ENCODE measurements at regions not wholly inside any gene's neighbourhood (a gene's known extent, or its start where the extent isn't known, plus 50 kb on each side); places are given as distances from the start of the nearest gene placed in this dataset.

GRCh38 chr10:130545122-130545521 lies 408.9 kb downstream of the GLRX3 start:
- Histone ChIP-seq H3K27me3 (ENCODE audit: control insufficient read depth, insufficient read depth, low read length) (no peaks in the 10 kb centered on the region), H3K14ac (replicated peaks; ENCODE audit: low read depth, low read length) (no peak overlapping the region), H3K9me3 (ENCODE audit: control insufficient read depth, insufficient read depth, low read length) (peaks cover 37% of the 10 kb centered on the region), H3K18ac (ENCODE audit: low read depth, low read length) (no peak overlapping the region), H3K9ac (ENCODE audit: low read depth, low read length) (no peak overlapping the region), H3K4me2 (ENCODE audit: low read depth, low read length) (no peak overlapping the region), H2AFZ (replicated peaks; ENCODE audit: low read length, poor library complexity) (no peak overlapping the region), H2BK15ac (ENCODE audit: low read depth, low read length) (no peak overlapping the region), H4K91ac (ENCODE audit: insufficient read depth, low read depth, low read length) (no peak overlapping the region), H2BK120ac (ENCODE audit: low read depth, low read length) (no peak overlapping the region), H3K79me1 (ENCODE audit: low read depth in 1 of 2, low read length in 2 of 2) (no peaks in the 10 kb centered on the region), H3K27ac (ENCODE audit: insufficient read depth, low read length) (no peak overlapping the region), H3K9me1 (ENCODE audit: insufficient read depth, low read length) (no peaks in the 10 kb centered on the region), H2BK20ac (ENCODE audit: low read depth, low read length) (no peak overlapping the region), H3K56ac (ENCODE audit: extremely low read depth, insufficient read depth, low read length) (no peak overlapping the region), H3K36me3 (ENCODE audit: control insufficient read depth, insufficient read depth, low read length) (no peaks in the 10 kb centered on the region), H4K5ac (ENCODE audit: low read depth, low read length) (no peak overlapping the region), H3K4me1 (ENCODE audit: control insufficient read depth, insufficient read depth, low read length) (no peaks in the 10 kb centered on the region), H3K4me3 (ENCODE audit: insufficient read depth, low read depth, low read length) (no peak overlapping the region), H4K8ac (ENCODE audit: low read depth in 2 of 2, low read length in 2 of 2) (no peak overlapping the region), H2BK5ac (ENCODE audit: low read depth, low read length, poor library complexity, severe bottlenecking) (no peak overlapping the region), H3K4ac (ENCODE audit: low read depth, low read length) (no peak overlapping the region), H2AK9ac (replicated peaks; ENCODE audit: low read depth, low read length, poor library complexity) (no peak overlapping the region), H2AK5ac (ENCODE audit: low read depth, low read length) (no peak overlapping the region), H4K20me1 (ENCODE audit: insufficient read depth, low read length) (no peaks in the 10 kb centered on the region), H3K23ac (ENCODE audit: low read depth, low read length) (no peak overlapping the region)
- POLR2A ChIA-PET (ENCODE audit: unreplicated experiment): no interaction called here
- dilution Hi-C loops (cut with HindIII; ENCODE audit: low sequenced_read_pairs, unreplicated experiment) (no loop called here), in situ Hi-C loops (cut with MboI; ENCODE audit: low sequenced_read_pairs) (no loop called here), intact Hi-C loops (cut with micrococcal nuclease) (no loop called here)
- WGBS, 2 experiments (ENCODE audit: extremely low coverage in 2 of 2, insufficient read length in 1 of 2): no CpG with 5 or more reads among the region's 6 CpGs
- DNase-seq (no peak), ATAC-seq (ENCODE audit: low read depth) (no peak)
- CTCF ChIA-PET: no interaction called here
- no TSS peak for BruUV-seq (replicated peaks)
- no peak for TF ChIP-seq MAZ (IDR thresholded peaks at IDR 0.05; ENCODE audit: borderline replicate concordance, low read depth, low read length)
- TF ChIP-seq RAD21 (IDR thresholded peaks at IDR 0.05; ENCODE audit: low read length): no peak
- TF ChIP-seq CEBPB (IDR thresholded peaks at IDR 0.05; ENCODE audit: low read depth, low read length): no peak
- TF ChIP-seq POLR2A (IDR thresholded peaks at IDR 0.05; ENCODE audit: low read depth, low read length): no peak
- TF ChIP-seq RFX5 (IDR thresholded peaks at IDR 0.05; ENCODE audit: low read depth, low read length): no peak
- no peak for TF ChIP-seq BHLHE40 (IDR thresholded peaks at IDR 0.05; ENCODE audit: low read depth, low read length)
- TF ChIP-seq, protein P1, sequence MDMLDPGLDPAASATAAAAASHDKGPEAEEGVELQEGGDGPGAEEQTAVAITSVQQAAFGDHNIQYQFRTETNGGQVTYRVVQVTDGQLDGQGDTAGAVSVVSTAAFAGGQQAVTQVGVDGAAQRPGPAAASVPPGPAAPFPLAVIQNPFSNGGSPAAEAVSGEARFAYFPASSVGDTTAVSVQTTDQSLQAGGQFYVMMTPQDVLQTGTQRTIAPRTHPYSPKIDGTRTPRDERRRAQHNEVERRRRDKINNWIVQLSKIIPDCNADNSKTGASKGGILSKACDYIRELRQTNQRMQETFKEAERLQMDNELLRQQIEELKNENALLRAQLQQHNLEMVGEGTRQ (IDR thresholded peaks at IDR 0.05; ENCODE audit: low read depth, low read length): no peak
- no peak for TF ChIP-seq NFE2L2 (IDR thresholded peaks at IDR 0.05; ENCODE audit: low read depth, low read length)
